DMS53 (cell line): ENCODE measurements at regions not wholly inside any gene's neighbourhood (a gene's known extent, or its start where the extent isn't known, plus 50 kb on each side); places are given as distances from the start of the nearest gene placed in this dataset.

Experiments used
- DNase-seq: peaks from one replicate; lab custom pipeline; 2025; lab: John Stamatoyannopoulos, UW

GRCh38 chr20:4299773-4300172, 50.7 kb upstream of the ADRA1D start:
- no peak for DNase-seq

GRCh38 chr20:4299216-4299615, 50.1 kb upstream of the ADRA1D start:
- no peak for DNase-seq
